ENCODE measurements at regions not wholly inside any gene's neighbourhood (a gene's known extent, or its start where the extent isn't known, plus 50 kb on each side); places are given as distances from the start of the nearest gene placed in this dataset.

- TF ChIP-seq, protein P1, sequence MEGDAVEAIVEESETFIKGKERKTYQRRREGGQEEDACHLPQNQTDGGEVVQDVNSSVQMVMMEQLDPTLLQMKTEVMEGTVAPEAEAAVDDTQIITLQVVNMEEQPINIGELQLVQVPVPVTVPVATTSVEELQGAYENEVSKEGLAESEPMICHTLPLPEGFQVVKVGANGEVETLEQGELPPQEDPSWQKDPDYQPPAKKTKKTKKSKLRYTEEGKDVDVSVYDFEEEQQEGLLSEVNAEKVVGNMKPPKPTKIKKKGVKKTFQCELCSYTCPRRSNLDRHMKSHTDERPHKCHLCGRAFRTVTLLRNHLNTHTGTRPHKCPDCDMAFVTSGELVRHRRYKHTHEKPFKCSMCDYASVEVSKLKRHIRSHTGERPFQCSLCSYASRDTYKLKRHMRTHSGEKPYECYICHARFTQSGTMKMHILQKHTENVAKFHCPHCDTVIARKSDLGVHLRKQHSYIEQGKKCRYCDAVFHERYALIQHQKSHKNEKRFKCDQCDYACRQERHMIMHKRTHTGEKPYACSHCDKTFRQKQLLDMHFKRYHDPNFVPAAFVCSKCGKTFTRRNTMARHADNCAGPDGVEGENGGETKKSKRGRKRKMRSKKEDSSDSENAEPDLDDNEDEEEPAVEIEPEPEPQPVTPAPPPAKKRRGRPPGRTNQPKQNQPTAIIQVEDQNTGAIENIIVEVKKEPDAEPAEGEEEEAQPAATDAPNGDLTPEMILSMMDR (conservative IDR thresholded peaks at IDR 0.05 in 1 of 2, IDR thresholded peaks at IDR 0.05 in 1 of 2; ENCODE audit: low read depth in 1 of 2, low read length in 2 of 2) = no peak
- TF ChIP-seq EZH2 (IDR thresholded peaks at IDR 0.05; ENCODE audit: low read length, missing control alignments) = no peak
These were observed 301.9 kb downstream of the TEX13C start for GRCh38 chrX:125621588-125621927.

Data from fibroblast of lung (primary cell).